ENCODE measurements at regions not wholly inside any gene's neighbourhood (a gene's known extent, or its start where the extent isn't known, plus 50 kb on each side); places are given as distances from the start of the nearest gene placed in this dataset.
"Not testable (repeated sequence)": the region's sequence is repeated elsewhere in the genome, so short reads cannot be mapped to it uniquely, and the experiment has no call there.

- DNase-seq (ENCODE audit: low spot score) = no peak
- H3K4me1 Mint-ChIP-seq (ENCODE audit: unreplicated experiment) = no peaks in the 10 kb centered on the region
- no peaks in the 10 kb centered on the region for H3K9me3 Mint-ChIP-seq (ENCODE audit: unreplicated experiment)
- TF ChIP-seq CTCF (IDR thresholded peaks at IDR 0.05; ENCODE audit: unreplicated experiment) = no peak
- no peaks in the 10 kb centered on the region for H3K27me3 Mint-ChIP-seq (ENCODE audit: unreplicated experiment)
- H3K27ac Mint-ChIP-seq (ENCODE audit: unreplicated experiment) = no peak overlapping the region
- H3K36me3 Mint-ChIP-seq (ENCODE audit: low read depth, unreplicated experiment) = no peaks in the 10 kb centered on the region
- no peak overlapping the region for H3K4me3 Mint-ChIP-seq (ENCODE audit: unreplicated experiment)
Measured at GRCh38 chr6:74044417-74045096, 348.6 kb downstream of the CD109 start.

- Mint-ChIP-seq H3K4me1 (ENCODE audit: unreplicated experiment) (no peaks in the 10 kb centered on the region), H3K27ac (ENCODE audit: unreplicated experiment) (no peak overlapping the region), H3K36me3 (ENCODE audit: low read depth, unreplicated experiment) (peaks cover 4% of the 10 kb centered on the region), H3K27me3 (ENCODE audit: unreplicated experiment) (no peaks in the 10 kb centered on the region), H3K4me3 (ENCODE audit: unreplicated experiment) (no peak overlapping the region), H3K9me3 (ENCODE audit: unreplicated experiment) (peaks cover 4% of the 10 kb centered on the region)
- DNase-seq (ENCODE audit: low spot score) = no peak
- TF ChIP-seq CTCF (IDR thresholded peaks at IDR 0.05; ENCODE audit: unreplicated experiment) = no peak
Measured at GRCh38 chr6:74041420-74041819, 345.4 kb downstream of the CD109 start.

DNA sequence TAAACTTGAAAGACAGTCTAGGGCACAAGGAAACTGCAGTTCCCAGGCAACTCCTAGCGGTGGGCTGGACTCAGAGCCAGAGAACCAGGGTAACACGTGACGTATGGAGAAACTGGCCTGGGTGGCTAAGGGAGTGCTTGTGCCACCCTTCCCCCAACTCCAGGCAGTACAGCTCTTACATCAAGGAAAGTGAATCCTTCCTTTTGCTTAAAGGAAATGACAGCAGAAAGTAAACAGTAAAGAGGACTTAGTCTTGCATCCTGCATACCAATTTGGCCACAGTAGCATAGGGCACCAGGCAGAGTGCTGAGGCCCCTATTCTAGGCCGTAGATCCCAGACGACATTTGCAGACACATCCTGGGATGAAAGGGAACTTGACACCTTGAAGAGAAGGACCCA, 322.8 kb downstream of the CD109 start:
- DNase-seq (ENCODE audit: low spot score) = no peak
- no peak overlapping the region for H3K27ac Mint-ChIP-seq (ENCODE audit: unreplicated experiment)
- no peaks in the 10 kb centered on the region for H3K9me3 Mint-ChIP-seq (ENCODE audit: unreplicated experiment)
- TF ChIP-seq CTCF (IDR thresholded peaks at IDR 0.05; ENCODE audit: unreplicated experiment) = no peak
- peaks cover 7% of the 10 kb centered on the region for H3K4me1 Mint-ChIP-seq (ENCODE audit: unreplicated experiment)
- H3K4me3 Mint-ChIP-seq (ENCODE audit: unreplicated experiment) = no peak overlapping the region
- H3K36me3 Mint-ChIP-seq (ENCODE audit: low read depth, unreplicated experiment) = no peaks in the 10 kb centered on the region
- peaks cover 1% of the 10 kb centered on the region for H3K27me3 Mint-ChIP-seq (ENCODE audit: unreplicated experiment)

GRCh38 chr6:74015427-74015826, 319.4 kb downstream of the CD109 start:
- peaks cover 1% of the 10 kb centered on the region for H3K27me3 Mint-ChIP-seq (ENCODE audit: unreplicated experiment)
- no peak overlapping the region for H3K27ac Mint-ChIP-seq (ENCODE audit: unreplicated experiment)
- H3K4me3 Mint-ChIP-seq (ENCODE audit: unreplicated experiment) = no peak overlapping the region
- peaks cover 7% of the 10 kb centered on the region for H3K4me1 Mint-ChIP-seq (ENCODE audit: unreplicated experiment)
- H3K36me3 Mint-ChIP-seq (ENCODE audit: low read depth, unreplicated experiment) = peaks cover 4% of the 10 kb centered on the region
- H3K9me3 Mint-ChIP-seq (ENCODE audit: unreplicated experiment) = peaks cover 5% of the 10 kb centered on the region
- TF ChIP-seq CTCF (IDR thresholded peaks at IDR 0.05; ENCODE audit: unreplicated experiment) = no peak
- DNase-seq (ENCODE audit: low spot score) = no peak

- no peak for DNase-seq (ENCODE audit: low spot score)
- TF ChIP-seq CTCF (IDR thresholded peaks at IDR 0.05; ENCODE audit: unreplicated experiment) = no peak
- Mint-ChIP-seq H3K36me3 (ENCODE audit: low read depth, unreplicated experiment) (no peaks in the 10 kb centered on the region), H3K27ac (ENCODE audit: unreplicated experiment) (no peak overlapping the region), H3K9me3 (ENCODE audit: unreplicated experiment) (no peaks in the 10 kb centered on the region), H3K27me3 (ENCODE audit: unreplicated experiment) (peaks cover 2% of the 10 kb centered on the region), H3K4me3 (ENCODE audit: unreplicated experiment) (no peak overlapping the region), H3K4me1 (ENCODE audit: unreplicated experiment) (no peaks in the 10 kb centered on the region)
Measured at GRCh38 chr6:74000666-74001490, 304.9 kb downstream of the CD109 start.

GRCh38 chr6:73990609-73991238, 294.7 kb downstream of the CD109 start:
- not testable (repeated sequence) for H3K36me3 Mint-ChIP-seq (ENCODE audit: low read depth, unreplicated experiment); DNase-seq (ENCODE audit: low spot score); H3K27ac Mint-ChIP-seq (ENCODE audit: unreplicated experiment); H3K4me3 Mint-ChIP-seq (ENCODE audit: unreplicated experiment); H3K4me1 Mint-ChIP-seq (ENCODE audit: unreplicated experiment); H3K27me3 Mint-ChIP-seq (ENCODE audit: unreplicated experiment); H3K9me3 Mint-ChIP-seq (ENCODE audit: unreplicated experiment)

Data from endothelial cell (in vitro differentiated cells).